A673 (cell line): ENCODE measurements at regions not wholly inside any gene's neighbourhood (a gene's known extent, or its start where the extent isn't known, plus 50 kb on each side); places are given as distances from the start of the nearest gene placed in this dataset.

Experiments
- BruUV-seq: library from RNA; stranded (reverse); fragments of 400-500 nt; replicated peaks from 2 replicates; lab custom pipeline; 2021; lab: Mats Ljungman, UMichigan
- CTCF ChIA-PET: fragments of 300-600 bp; sonication (Branson Sonifier 250); formaldehyde crosslinking; loops from one replicate; lab custom pipeline; 2022; ENCODE audit warnings: antibody characterized with exemption; lab: Charles Lee
- POLR2A ChIA-PET: fragments of 300-600 bp; sonication (Branson Sonifier 250); formaldehyde crosslinking; loops from one replicate; lab custom pipeline; 2022; ENCODE audit warnings: antibody characterized with exemption; ENCODE audit not compliant: low non-redundant PET; lab: Charles Lee
- DNase-seq: peaks from one replicate; pipeline ENCODE4 v3.0.0-alpha.2; 2015; ENCODE audit warnings: low spot score
- H3K27ac ChIP-seq: fragments of 200-600 bp; sonication (generic); 2 replicates; pipeline ENCODE4 v1.5.1; 2016; ENCODE audit warnings: mixed run types, low read depth, mild to moderate bottlenecking, mixed read lengths, antibody characterized with exemption, low read length; ENCODE audit not compliant: poor library complexity, severe bottlenecking
- H3K27me3 ChIP-seq: fragments of 200-600 bp; sonication (generic); replicated peaks from 2 replicates; pipeline ENCODE4 v1.6.1; 2017; ENCODE audit warnings: mixed run types, low read depth, mild to moderate bottlenecking, mixed read lengths, antibody characterized with exemption, low read length; ENCODE audit not compliant: insufficient read depth, poor library complexity
- H3K36me3 ChIP-seq: fragments of 200-600 bp; sonication (generic); 2 replicates; pipeline ENCODE4 v1.6.1; 2016; ENCODE audit warnings: mixed run types, mild to moderate bottlenecking, mixed read lengths, antibody characterized with exemption, low read length; ENCODE audit not compliant: insufficient read depth, poor library complexity, severe bottlenecking
- H3K4me1 ChIP-seq: fragments of 200-600 bp; sonication (generic); 2 replicates; pipeline ENCODE4 v1.6.1; 2017; ENCODE audit warnings: mixed run types, mild to moderate bottlenecking, mixed read lengths, antibody characterized with exemption, low read length; ENCODE audit not compliant: insufficient read depth, poor library complexity, severe bottlenecking
- H3K4me3 ChIP-seq: fragments of 200-600 bp; sonication (generic); 2 replicates; pipeline ENCODE4 v1.5.1; 2016; ENCODE audit warnings: low read depth, mixed run types, mild to moderate bottlenecking, mixed read lengths, low read length; ENCODE audit not compliant: poor library complexity, severe bottlenecking
- H3K9me3 ChIP-seq: fragments of 200-600 bp; sonication (generic); 2 replicates; pipeline ENCODE4 v1.6.1; 2016; ENCODE audit warnings: mixed run types, low read depth, mild to moderate bottlenecking, mixed read lengths, antibody characterized with exemption, low read length; ENCODE audit not compliant: poor library complexity, severe bottlenecking
- EZH2 ChIP-seq: fragments of 200-600 bp; sonication (generic); IDR thresholded peaks from 2 replicates; pipeline ENCODE4 v1.6.1; 2017; ENCODE audit warnings: borderline replicate concordance, low read depth, mild to moderate bottlenecking, mixed read lengths, antibody characterized with exemption, low read length; ENCODE audit not compliant: poor library complexity, severe bottlenecking
- intact Hi-C: fragments of 100-400 bp; cut with micrococcal nuclease; formaldehyde crosslinking; loops from one replicate; pipeline ENCODE4 v1.10.0; 2022; ENCODE audit not compliant: unreplicated experiment
- TF ChIP-seq, protein P1 (sequence below): fragments of 300-800, 200-600 bp; sonication (generic); conservative IDR thresholded peaks from 2 replicates; pipeline ENCODE4 v1.5.1; 2017; ENCODE audit warnings: low read depth, mild to moderate bottlenecking, antibody characterized with exemption, low read length, moderate library complexity, mixed read lengths

DNA sequence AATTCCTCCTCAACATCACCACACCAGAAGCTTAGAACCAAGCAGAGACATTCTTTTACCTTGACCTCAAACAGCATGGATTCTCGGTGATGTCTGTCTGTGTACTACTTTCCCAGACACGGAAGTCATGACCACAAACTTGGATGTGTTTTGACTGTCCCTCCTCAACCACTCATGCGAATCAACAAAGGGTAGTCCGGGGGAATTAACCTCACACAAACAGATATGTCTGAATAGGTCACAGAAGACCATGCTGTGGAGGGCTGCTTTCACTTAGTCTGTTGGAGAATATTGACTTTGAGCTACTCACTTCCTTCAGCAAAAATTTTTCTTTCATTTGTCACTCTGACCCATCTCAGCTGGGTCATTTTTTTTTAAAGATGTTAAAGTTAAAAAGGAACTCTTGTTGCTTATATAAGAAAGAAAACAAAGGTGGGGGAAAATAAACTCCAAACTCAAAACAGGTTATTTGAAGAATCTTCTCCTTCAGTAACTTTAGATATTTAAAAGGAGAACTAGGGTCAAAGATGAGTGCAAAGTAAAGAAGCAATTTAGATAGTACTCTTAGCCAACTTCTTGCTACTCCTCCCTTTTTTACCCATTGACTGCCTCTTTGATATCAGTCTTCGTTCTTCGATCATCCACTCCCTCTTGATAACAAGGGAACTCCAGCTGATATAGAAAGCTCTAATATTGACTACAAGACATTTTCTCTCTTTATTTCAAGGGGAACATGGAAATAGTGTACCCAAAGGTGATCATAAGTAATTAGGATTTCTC lies 343.4 kb upstream of the CDH6 start:
- BruUV-seq = no TSS peak
- H3K27me3 ChIP-seq = no peaks in the 10 kb centered on the region
- CTCF ChIA-PET = no interaction called here
- H3K36me3 ChIP-seq = no peaks in the 10 kb centered on the region
- intact Hi-C loops = no loop called here
- TF ChIP-seq, protein P1, sequence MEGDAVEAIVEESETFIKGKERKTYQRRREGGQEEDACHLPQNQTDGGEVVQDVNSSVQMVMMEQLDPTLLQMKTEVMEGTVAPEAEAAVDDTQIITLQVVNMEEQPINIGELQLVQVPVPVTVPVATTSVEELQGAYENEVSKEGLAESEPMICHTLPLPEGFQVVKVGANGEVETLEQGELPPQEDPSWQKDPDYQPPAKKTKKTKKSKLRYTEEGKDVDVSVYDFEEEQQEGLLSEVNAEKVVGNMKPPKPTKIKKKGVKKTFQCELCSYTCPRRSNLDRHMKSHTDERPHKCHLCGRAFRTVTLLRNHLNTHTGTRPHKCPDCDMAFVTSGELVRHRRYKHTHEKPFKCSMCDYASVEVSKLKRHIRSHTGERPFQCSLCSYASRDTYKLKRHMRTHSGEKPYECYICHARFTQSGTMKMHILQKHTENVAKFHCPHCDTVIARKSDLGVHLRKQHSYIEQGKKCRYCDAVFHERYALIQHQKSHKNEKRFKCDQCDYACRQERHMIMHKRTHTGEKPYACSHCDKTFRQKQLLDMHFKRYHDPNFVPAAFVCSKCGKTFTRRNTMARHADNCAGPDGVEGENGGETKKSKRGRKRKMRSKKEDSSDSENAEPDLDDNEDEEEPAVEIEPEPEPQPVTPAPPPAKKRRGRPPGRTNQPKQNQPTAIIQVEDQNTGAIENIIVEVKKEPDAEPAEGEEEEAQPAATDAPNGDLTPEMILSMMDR = no peak
- TF ChIP-seq EZH2 = no peak
- H3K4me1 ChIP-seq = no peaks in the 10 kb centered on the region
- no peak for DNase-seq
- no peak overlapping the region for H3K27ac ChIP-seq
- POLR2A ChIA-PET = no interaction called here
- H3K4me3 ChIP-seq = no peak overlapping the region
- H3K9me3 ChIP-seq = no peaks in the 10 kb centered on the region

DNA sequence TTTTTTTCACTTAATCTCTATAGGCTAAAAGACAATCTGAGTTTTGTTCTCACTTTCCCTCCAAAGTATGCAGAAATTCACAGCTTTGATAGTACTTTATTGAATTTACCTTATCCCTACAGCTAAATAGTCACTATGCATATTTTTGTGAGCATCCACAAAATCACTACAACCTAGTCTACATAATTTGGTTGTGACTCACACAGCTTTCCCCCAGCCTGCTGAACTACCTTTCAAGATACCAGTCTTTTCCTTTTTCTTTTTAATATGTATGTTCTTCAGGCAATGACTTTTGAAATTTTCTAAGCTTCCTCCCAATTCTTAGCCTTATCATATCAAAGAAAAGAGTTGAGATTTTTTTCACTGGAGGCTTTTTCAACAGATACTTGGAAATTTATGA lies 347.3 kb upstream of the CDH6 start:
- no TSS peak for BruUV-seq
- TF ChIP-seq, protein P1 = no peak
- no peak for TF ChIP-seq EZH2
- no peaks in the 10 kb centered on the region for H3K4me1 ChIP-seq
- DNase-seq = no peak
- no peaks in the 10 kb centered on the region for H3K9me3 ChIP-seq
- H3K4me3 ChIP-seq = no peak overlapping the region
- H3K36me3 ChIP-seq = no peaks in the 10 kb centered on the region
- CTCF ChIA-PET = no interaction called here
- H3K27ac ChIP-seq = no peak overlapping the region
- POLR2A ChIA-PET = no interaction called here
- intact Hi-C loops = no loop called here
- no peaks in the 10 kb centered on the region for H3K27me3 ChIP-seq

DNA sequence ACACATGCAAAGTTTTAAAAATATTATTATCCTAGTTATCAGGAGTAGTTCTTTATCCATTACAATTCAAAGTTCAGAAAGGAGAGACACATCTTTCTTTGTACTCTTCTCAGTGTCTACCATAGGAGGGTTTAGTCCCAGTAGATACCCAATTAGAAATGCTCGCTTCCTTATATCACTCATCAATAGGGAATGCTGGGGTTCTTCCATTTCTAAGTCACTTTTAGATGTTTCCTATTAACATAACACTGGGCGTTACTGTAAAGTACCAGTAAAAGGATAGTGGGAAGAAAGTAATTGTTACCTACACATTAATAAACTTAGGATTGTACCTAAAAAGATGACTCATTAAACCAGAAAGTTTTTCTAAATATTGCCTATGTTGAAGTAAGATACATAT lies 348.3 kb upstream of the CDH6 start:
- CTCF ChIA-PET = no interaction called here
- no peaks in the 10 kb centered on the region for H3K27me3 ChIP-seq
- no TSS peak for BruUV-seq
- H3K27ac ChIP-seq = no peak overlapping the region
- DNase-seq = no peak
- TF ChIP-seq EZH2 = no peak
- TF ChIP-seq, protein P1 = no peak
- H3K4me1 ChIP-seq = no peaks in the 10 kb centered on the region
- H3K9me3 ChIP-seq = no peaks in the 10 kb centered on the region
- intact Hi-C loops = no loop called here
- no peaks in the 10 kb centered on the region for H3K36me3 ChIP-seq
- H3K4me3 ChIP-seq = no peak overlapping the region
- POLR2A ChIA-PET = no interaction called here
